ENCODE measurements at regions not wholly inside any gene's neighbourhood (a gene's known extent, or its start where the extent isn't known, plus 50 kb on each side); places are given as distances from the start of the nearest gene placed in this dataset.

DNA sequence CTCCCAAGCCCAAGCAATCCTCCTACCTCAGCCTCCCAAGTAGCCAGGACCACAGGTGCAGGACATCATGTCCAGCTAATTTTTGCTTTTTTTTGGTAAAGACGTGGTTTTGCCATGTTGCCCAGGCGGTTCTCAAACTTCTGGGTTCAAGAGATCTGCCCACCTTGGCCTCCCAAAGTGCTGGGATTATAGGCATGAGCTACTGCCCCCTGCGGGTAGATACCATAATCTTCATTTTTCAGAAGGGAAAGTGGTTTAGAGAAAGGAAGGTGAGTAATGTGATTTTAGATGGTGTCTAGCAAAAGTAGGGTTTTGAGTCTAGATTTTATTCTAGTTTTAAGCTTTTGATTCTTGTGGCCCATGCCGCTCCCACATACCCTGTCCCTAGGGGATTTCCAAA lies 205.3 kb upstream of the CLNK start:
- TF ChIP-seq, protein P1, sequence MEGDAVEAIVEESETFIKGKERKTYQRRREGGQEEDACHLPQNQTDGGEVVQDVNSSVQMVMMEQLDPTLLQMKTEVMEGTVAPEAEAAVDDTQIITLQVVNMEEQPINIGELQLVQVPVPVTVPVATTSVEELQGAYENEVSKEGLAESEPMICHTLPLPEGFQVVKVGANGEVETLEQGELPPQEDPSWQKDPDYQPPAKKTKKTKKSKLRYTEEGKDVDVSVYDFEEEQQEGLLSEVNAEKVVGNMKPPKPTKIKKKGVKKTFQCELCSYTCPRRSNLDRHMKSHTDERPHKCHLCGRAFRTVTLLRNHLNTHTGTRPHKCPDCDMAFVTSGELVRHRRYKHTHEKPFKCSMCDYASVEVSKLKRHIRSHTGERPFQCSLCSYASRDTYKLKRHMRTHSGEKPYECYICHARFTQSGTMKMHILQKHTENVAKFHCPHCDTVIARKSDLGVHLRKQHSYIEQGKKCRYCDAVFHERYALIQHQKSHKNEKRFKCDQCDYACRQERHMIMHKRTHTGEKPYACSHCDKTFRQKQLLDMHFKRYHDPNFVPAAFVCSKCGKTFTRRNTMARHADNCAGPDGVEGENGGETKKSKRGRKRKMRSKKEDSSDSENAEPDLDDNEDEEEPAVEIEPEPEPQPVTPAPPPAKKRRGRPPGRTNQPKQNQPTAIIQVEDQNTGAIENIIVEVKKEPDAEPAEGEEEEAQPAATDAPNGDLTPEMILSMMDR (IDR thresholded peaks at IDR 0.05): no peak
- TF ChIP-seq, protein P2, sequence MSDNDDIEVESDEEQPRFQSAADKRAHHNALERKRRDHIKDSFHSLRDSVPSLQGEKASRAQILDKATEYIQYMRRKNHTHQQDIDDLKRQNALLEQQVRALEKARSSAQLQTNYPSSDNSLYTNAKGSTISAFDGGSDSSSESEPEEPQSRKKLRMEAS (CRISPR knock-in tag; IDR thresholded peaks at IDR 0.05): no peak
- TF ChIP-seq, protein P3, sequence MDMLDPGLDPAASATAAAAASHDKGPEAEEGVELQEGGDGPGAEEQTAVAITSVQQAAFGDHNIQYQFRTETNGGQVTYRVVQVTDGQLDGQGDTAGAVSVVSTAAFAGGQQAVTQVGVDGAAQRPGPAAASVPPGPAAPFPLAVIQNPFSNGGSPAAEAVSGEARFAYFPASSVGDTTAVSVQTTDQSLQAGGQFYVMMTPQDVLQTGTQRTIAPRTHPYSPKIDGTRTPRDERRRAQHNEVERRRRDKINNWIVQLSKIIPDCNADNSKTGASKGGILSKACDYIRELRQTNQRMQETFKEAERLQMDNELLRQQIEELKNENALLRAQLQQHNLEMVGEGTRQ (CRISPR knock-in tag; IDR thresholded peaks at IDR 0.05): no peak
- TF ChIP-seq JUN (CRISPR knock-in tag; IDR thresholded peaks at IDR 0.05) (no peak), ATF1 (CRISPR knock-in tag; IDR thresholded peaks at IDR 0.05) (no peak), SP1 (CRISPR knock-in tag; conservative IDR thresholded peaks at IDR 0.05) (no peak), HMGA2 (CRISPR knock-in tag; IDR thresholded peaks at IDR 0.05) (no peak), ZBTB21 (CRISPR knock-in tag; IDR thresholded peaks at IDR 0.05; ENCODE audit: borderline replicate concordance) (no peak)
- TF ChIP-seq, protein P4, sequence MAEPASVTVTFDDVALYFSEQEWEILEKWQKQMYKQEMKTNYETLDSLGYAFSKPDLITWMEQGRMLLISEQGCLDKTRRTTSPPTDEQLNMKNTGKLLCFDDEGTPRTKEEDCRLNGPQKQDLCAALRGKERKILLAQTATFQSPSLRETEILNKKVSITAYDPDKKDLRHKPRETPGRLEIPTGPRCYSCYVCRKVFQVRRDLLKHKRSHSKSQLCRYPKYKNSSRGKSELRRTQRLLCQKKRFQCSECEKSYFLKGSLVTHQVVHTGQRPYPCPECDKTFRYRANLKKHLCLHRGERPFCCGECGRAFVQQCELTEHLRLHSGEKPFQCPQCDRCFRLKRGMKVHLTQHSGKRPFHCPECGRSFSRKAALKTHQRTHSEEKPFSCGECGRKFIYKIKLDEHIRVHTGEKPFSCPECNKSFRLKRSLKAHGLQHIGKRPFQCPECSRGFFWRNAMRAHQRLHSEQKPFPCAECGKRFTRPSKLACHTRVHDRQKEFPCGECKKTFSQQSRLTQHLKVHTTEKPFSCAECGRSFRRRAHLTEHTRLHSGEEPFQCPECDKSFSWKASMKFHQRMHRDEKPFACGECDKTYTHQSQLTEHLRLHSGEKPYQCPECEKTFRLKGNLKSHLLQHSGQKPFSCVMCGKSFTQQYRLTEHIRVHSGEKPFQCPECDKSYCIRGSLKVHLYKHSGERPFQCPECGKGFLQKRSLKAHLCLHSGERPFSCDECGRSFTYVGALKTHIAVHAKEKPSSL (CRISPR knock-in tag; conservative IDR thresholded peaks at IDR 0.05): no peak
- TF ChIP-seq, protein P5, sequence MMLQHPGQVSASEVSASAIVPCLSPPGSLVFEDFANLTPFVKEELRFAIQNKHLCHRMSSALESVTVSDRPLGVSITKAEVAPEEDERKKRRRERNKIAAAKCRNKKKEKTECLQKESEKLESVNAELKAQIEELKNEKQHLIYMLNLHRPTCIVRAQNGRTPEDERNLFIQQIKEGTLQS (CRISPR knock-in tag; conservative IDR thresholded peaks at IDR 0.05): no peak
- TF ChIP-seq, protein P6, sequence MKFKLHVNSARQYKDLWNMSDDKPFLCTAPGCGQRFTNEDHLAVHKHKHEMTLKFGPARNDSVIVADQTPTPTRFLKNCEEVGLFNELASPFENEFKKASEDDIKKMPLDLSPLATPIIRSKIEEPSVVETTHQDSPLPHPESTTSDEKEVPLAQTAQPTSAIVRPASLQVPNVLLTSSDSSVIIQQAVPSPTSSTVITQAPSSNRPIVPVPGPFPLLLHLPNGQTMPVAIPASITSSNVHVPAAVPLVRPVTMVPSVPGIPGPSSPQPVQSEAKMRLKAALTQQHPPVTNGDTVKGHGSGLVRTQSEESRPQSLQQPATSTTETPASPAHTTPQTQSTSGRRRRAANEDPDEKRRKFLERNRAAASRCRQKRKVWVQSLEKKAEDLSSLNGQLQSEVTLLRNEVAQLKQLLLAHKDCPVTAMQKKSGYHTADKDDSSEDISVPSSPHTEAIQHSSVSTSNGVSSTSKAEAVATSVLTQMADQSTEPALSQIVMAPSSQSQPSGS (CRISPR knock-in tag; IDR thresholded peaks at IDR 0.05; ENCODE audit: borderline replicate concordance, low read depth): no peak
- TF ChIP-seq, protein P7, sequence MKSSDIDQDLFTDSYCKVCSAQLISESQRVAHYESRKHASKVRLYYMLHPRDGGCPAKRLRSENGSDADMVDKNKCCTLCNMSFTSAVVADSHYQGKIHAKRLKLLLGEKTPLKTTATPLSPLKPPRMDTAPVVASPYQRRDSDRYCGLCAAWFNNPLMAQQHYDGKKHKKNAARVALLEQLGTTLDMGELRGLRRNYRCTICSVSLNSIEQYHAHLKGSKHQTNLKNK (CRISPR knock-in tag; IDR thresholded peaks at IDR 0.05): no peak
- TF ChIP-seq, protein P8, sequence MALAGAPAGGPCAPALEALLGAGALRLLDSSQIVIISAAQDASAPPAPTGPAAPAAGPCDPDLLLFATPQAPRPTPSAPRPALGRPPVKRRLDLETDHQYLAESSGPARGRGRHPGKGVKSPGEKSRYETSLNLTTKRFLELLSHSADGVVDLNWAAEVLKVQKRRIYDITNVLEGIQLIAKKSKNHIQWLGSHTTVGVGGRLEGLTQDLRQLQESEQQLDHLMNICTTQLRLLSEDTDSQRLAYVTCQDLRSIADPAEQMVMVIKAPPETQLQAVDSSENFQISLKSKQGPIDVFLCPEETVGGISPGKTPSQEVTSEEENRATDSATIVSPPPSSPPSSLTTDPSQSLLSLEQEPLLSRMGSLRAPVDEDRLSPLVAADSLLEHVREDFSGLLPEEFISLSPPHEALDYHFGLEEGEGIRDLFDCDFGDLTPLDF (CRISPR knock-in tag; IDR thresholded peaks at IDR 0.05): no peak
- TF ChIP-seq, protein P9, sequence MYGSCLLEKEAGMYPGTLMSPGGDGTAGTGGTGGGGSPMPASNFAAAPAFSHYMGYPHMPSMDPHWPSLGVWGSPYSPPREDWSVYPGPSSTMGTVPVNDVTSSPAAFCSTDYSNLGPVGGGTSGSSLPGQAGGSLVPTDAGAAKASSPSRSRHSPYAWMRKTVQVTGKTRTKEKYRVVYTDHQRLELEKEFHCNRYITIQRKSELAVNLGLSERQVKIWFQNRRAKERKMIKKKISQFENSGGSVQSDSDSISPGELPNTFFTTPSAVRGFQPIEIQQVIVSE (CRISPR knock-in tag; IDR thresholded peaks at IDR 0.05; ENCODE audit: borderline replicate concordance): no peak
